Breast epithelium (tissue), 3 donors: ENCODE measurements at regions not wholly inside any gene's neighbourhood (a gene's known extent, or its start where the extent isn't known, plus 50 kb on each side); places are given as distances from the start of the nearest gene placed in this dataset.

ENCODE experiments used
- POLR2A ChIP-seq: fragments of 450-650 bp; IDR thresholded peaks from one replicate; pipeline ENCODE4 v1.6.1; 2016; ENCODE audit warnings: antibody characterized with exemption, mild to moderate bottlenecking, moderate library complexity
- POLR2AphosphoS5 ChIP-seq, 3 donors: sonication (generic); formaldehyde crosslinking; IDR thresholded peaks; one replicate each; pipeline ENCODE4 v1.6.1; 2017; ENCODE audit warnings: antibody characterized with exemption in 3 of 3
- TF ChIP-seq, protein P1 (sequence below), 3 donors: fragments of 450-650 bp; IDR thresholded peaks; one replicate each; pipeline ENCODE4 v1.5.1; 2016 to 2017; ENCODE audit warnings: antibody characterized with exemption in 3 of 3, mild to moderate bottlenecking in 3 of 3, moderate library complexity in 3 of 3

DNA sequence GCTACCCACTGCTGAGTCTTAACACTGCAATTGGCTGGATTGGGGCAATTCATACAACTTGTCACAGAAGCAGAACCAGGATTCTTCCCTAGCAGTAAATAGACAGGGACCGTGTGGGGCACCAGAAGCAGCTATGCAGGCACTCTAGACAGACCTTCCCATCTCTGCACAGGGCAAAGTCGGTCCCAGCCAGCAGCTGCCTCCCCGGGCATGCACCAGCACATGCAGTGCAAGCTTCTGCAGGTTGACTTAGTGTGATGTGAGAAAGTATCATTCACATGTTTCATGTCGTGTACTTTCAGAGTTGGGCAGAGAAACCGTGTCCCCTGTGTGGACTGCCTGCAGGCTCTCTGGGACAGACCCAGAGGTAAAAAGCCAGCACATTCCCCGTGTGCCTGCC, 98.0 kb upstream of the FOXA2 start:
- TF ChIP-seq POLR2AphosphoS5 (IDR thresholded peaks at IDR 0.05) (no peak), POLR2A (no peak)
- TF ChIP-seq, protein P1, sequence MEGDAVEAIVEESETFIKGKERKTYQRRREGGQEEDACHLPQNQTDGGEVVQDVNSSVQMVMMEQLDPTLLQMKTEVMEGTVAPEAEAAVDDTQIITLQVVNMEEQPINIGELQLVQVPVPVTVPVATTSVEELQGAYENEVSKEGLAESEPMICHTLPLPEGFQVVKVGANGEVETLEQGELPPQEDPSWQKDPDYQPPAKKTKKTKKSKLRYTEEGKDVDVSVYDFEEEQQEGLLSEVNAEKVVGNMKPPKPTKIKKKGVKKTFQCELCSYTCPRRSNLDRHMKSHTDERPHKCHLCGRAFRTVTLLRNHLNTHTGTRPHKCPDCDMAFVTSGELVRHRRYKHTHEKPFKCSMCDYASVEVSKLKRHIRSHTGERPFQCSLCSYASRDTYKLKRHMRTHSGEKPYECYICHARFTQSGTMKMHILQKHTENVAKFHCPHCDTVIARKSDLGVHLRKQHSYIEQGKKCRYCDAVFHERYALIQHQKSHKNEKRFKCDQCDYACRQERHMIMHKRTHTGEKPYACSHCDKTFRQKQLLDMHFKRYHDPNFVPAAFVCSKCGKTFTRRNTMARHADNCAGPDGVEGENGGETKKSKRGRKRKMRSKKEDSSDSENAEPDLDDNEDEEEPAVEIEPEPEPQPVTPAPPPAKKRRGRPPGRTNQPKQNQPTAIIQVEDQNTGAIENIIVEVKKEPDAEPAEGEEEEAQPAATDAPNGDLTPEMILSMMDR (IDR thresholded peaks at IDR 0.05) = no peak
